SK-N-SH treated with all-trans-retinoic acid at 6 μM for 48 hours (cell line): ENCODE measurements at regions not wholly inside any gene's neighbourhood (a gene's known extent, or its start where the extent isn't known, plus 50 kb on each side); places are given as distances from the start of the nearest gene placed in this dataset.

ENCODE experiments used
- ATAC-seq: fragments of 200-7000 bp; cut with Tn5 transposase; 3 replicates; pipeline ENCODE4 v1.9.1; 2020; ENCODE audit warnings: mild to moderate bottlenecking, moderate library complexity
- ARNTL ChIP-seq: fragments of 450-650 bp; formaldehyde crosslinking; IDR thresholded peaks from 2 replicates; pipeline ENCODE4 v1.5.0; 2020; ENCODE audit warnings: low read depth, mild to moderate bottlenecking, moderate library complexity, borderline replicate concordance
- CREB5 ChIP-seq: fragments of 250-450 bp; sonication (Bioruptor Pico); IDR thresholded peaks from 2 replicates; pipeline ENCODE4 v1.5.1; 2020; ENCODE audit warnings: low read depth, mild to moderate bottlenecking, moderate library complexity
- CSRNP3 ChIP-seq: fragments of 250-450 bp; sonication (Bioruptor Pico); IDR thresholded peaks from 2 replicates; pipeline ENCODE4 v1.5.1; 2021; ENCODE audit warnings: mild to moderate bottlenecking, moderate library complexity
- ESRRG ChIP-seq: fragments of 250-450 bp; sonication (Bioruptor Pico); IDR thresholded peaks from 2 replicates; pipeline ENCODE4 v1.6.1; 2021; ENCODE audit warnings: mild to moderate bottlenecking
- ISL1 ChIP-seq: fragments of 250-450 bp; sonication (Bioruptor Pico); IDR thresholded peaks from 2 replicates; pipeline ENCODE4 v2.1.2; 2022; ENCODE audit warnings: mild to moderate bottlenecking, moderate library complexity
- OSR1 ChIP-seq: fragments of 250-450 bp; sonication (Bioruptor Pico); IDR thresholded peaks from 2 replicates; pipeline ENCODE4 v1.8.0; 2022; ENCODE audit warnings: moderate library complexity, mild to moderate bottlenecking, inconsistent platforms
- PATZ1 ChIP-seq: fragments of 250-450 bp; sonication (Bioruptor Pico); IDR thresholded peaks from 2 replicates; pipeline ENCODE4 v1.8.0; 2020; ENCODE audit warnings: mild to moderate bottlenecking, moderate library complexity, borderline replicate concordance
- POU6F1 ChIP-seq: fragments of 250-450 bp; sonication (Bioruptor Pico); IDR thresholded peaks from 2 replicates; pipeline ENCODE4 v1.8.0; 2021; ENCODE audit warnings: low read depth, mild to moderate bottlenecking, moderate library complexity, borderline replicate concordance
- PPARA ChIP-seq: fragments of 250-450 bp; sonication (Bioruptor Pico); IDR thresholded peaks from 2 replicates; pipeline ENCODE4 v1.5.0; 2020; ENCODE audit warnings: mild to moderate bottlenecking, borderline replicate concordance
- RARB ChIP-seq: fragments of 250-450 bp; sonication (Bioruptor Pico); IDR thresholded peaks from 2 replicates; pipeline ENCODE4 v1.8.0; 2021; ENCODE audit warnings: mild to moderate bottlenecking, moderate library complexity
- SNAI2 ChIP-seq: fragments of 250-450 bp; sonication (Bioruptor Pico); IDR thresholded peaks from 2 replicates; pipeline ENCODE4 v1.5.0; 2020; ENCODE audit warnings: mild to moderate bottlenecking, moderate library complexity
- TCF4 ChIP-seq: fragments of 250-450 bp; sonication (Bioruptor Pico); IDR thresholded peaks from 2 replicates; pipeline ENCODE4 v1.8.0; 2021; ENCODE audit warnings: mild to moderate bottlenecking, moderate library complexity, borderline replicate concordance
- TOX ChIP-seq: fragments of 250-450 bp; sonication (Bioruptor Pico); IDR thresholded peaks from 2 replicates; pipeline ENCODE4 v1.8.0; 2021; ENCODE audit warnings: mild to moderate bottlenecking, moderate library complexity, borderline replicate concordance
- TSHZ2 ChIP-seq: fragments of 250-450 bp; sonication (Bioruptor Pico); IDR thresholded peaks from 2 replicates; pipeline ENCODE4 v1.5.0; 2020; ENCODE audit warnings: mild to moderate bottlenecking, moderate library complexity
- ZC3H10 ChIP-seq: fragments of 250-450 bp; sonication (Bioruptor Pico); IDR thresholded peaks from 2 replicates; pipeline ENCODE4 v1.5.1; 2021; ENCODE audit warnings: mild to moderate bottlenecking, moderate library complexity
- ZFP3 ChIP-seq: fragments of 250-450 bp; sonication (Bioruptor Pico); IDR thresholded peaks from 2 replicates; pipeline ENCODE4 v1.5.0; 2020; ENCODE audit warnings: mild to moderate bottlenecking, moderate library complexity
- ZFP30 ChIP-seq: fragments of 450-650 bp; formaldehyde crosslinking; IDR thresholded peaks from 2 replicates; pipeline ENCODE4 v1.5.0; 2022; ENCODE audit warnings: mild to moderate bottlenecking, moderate library complexity
- ZNF565 ChIP-seq: fragments of 450-650 bp; formaldehyde crosslinking; conservative IDR thresholded peaks from 2 replicates; pipeline ENCODE4 v1.5.0; 2020; ENCODE audit warnings: low read depth, mild to moderate bottlenecking, moderate library complexity
- ZNF70 ChIP-seq: fragments of 450-650 bp; formaldehyde crosslinking; IDR thresholded peaks from 2 replicates; pipeline ENCODE4 v1.5.0; 2020; ENCODE audit warnings: mild to moderate bottlenecking, moderate library complexity
- ZNF8 ChIP-seq: fragments of 450-650 bp; formaldehyde crosslinking; IDR thresholded peaks from 2 replicates; pipeline ENCODE4 v1.5.0; 2020; ENCODE audit warnings: mild to moderate bottlenecking, moderate library complexity

GRCh38 chr15:69824075-69824876, 273.4 kb downstream of the TLE3 start:
- no peak for ATAC-seq
- TF ChIP-seq ZNF8 (no peak), PPARA (CRISPR knock-in tag) (no peak), TCF4 (CRISPR knock-in tag) (peak; percentile 14; the same call in 1 of the 2 replicates), RARB (CRISPR knock-in tag) (no peak), TSHZ2 (CRISPR knock-in tag) (no peak)

- TF ChIP-seq RARB (CRISPR knock-in tag) (no peak), TSHZ2 (CRISPR knock-in tag) (no peak), ZNF565 (CRISPR knock-in tag) (no peak), ESRRG (no peak), SNAI2 (no peak), ARNTL (no peak), POU6F1 (no peak), ISL1 (CRISPR knock-in tag) (no peak), PATZ1 (CRISPR knock-in tag) (no peak), ZNF70 (CRISPR knock-in tag) (no peak), ZC3H10 (CRISPR knock-in tag) (no peak), TOX (CRISPR knock-in tag) (no peak), CSRNP3 (CRISPR knock-in tag) (no peak), CREB5 (CRISPR knock-in tag) (no peak), TCF4 (CRISPR knock-in tag) (no peak), ZFP30 (CRISPR knock-in tag) (no peak), OSR1 (no peak), ZFP3 (CRISPR knock-in tag) (no peak)
- ATAC-seq, result no peak
Measured at GRCh38 chr15:69824877-69825406, 272.8 kb downstream of the TLE3 start.
